ENCODE measurements at regions not wholly inside any gene's neighbourhood (a gene's known extent, or its start where the extent isn't known, plus 50 kb on each side); places are given as distances from the start of the nearest gene placed in this dataset.

DNA sequence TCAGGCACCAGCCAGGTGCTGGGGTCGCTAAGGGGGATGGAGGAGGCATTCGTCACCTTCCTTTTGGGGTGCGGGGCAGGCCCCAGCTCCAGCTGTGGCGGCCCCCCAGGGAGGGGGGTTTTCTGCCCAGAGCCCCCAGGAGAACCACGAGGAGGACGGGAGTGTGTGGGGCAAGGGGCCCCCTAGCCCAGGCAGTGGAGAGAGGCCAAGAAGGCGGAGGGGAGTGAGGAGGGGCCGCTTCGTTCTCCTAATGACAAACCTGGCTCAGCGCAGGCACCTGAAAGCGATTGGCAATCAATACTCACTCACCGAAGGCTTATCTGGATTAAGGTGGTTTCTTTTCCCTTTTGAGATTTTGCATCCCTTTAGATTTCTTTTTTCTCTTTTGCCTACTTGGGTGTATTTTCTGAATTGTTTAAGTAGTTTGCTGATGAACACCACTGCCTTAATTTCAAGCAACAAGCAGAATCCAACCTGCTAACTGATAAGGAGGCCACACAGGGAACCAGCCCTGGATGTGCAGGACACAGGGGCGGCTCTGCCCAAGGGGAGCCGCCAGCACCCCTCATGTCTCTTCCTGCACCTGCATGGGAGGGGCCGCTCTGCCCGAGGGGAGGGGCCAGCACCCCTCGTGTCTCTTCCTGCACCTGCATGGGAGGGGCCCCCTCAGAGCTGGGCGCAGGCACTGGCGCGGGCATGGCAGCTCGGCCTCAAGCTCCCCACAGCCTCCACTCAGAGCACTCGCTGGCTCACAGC is 122.3 kb downstream of the BRD1 start:
- peaks cover 5% of the 10 kb centered on the region for H3K4me1 Mint-ChIP-seq
- H3K27ac Mint-ChIP-seq: no peak overlapping the region
- H3K4me3 Mint-ChIP-seq: no peak overlapping the region
- H3K36me3 Mint-ChIP-seq (ENCODE audit: low read depth): no peaks in the 10 kb centered on the region
- peaks cover 11% of the 10 kb centered on the region for H3K9me3 Mint-ChIP-seq
- H3K27me3 Mint-ChIP-seq (ENCODE audit: low read depth): peaks cover 60% of the 10 kb centered on the region
- TF ChIP-seq, protein P1, sequence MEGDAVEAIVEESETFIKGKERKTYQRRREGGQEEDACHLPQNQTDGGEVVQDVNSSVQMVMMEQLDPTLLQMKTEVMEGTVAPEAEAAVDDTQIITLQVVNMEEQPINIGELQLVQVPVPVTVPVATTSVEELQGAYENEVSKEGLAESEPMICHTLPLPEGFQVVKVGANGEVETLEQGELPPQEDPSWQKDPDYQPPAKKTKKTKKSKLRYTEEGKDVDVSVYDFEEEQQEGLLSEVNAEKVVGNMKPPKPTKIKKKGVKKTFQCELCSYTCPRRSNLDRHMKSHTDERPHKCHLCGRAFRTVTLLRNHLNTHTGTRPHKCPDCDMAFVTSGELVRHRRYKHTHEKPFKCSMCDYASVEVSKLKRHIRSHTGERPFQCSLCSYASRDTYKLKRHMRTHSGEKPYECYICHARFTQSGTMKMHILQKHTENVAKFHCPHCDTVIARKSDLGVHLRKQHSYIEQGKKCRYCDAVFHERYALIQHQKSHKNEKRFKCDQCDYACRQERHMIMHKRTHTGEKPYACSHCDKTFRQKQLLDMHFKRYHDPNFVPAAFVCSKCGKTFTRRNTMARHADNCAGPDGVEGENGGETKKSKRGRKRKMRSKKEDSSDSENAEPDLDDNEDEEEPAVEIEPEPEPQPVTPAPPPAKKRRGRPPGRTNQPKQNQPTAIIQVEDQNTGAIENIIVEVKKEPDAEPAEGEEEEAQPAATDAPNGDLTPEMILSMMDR (IDR thresholded peaks at IDR 0.05; ENCODE audit: unreplicated experiment in 3 of 3): no peak

DNA sequence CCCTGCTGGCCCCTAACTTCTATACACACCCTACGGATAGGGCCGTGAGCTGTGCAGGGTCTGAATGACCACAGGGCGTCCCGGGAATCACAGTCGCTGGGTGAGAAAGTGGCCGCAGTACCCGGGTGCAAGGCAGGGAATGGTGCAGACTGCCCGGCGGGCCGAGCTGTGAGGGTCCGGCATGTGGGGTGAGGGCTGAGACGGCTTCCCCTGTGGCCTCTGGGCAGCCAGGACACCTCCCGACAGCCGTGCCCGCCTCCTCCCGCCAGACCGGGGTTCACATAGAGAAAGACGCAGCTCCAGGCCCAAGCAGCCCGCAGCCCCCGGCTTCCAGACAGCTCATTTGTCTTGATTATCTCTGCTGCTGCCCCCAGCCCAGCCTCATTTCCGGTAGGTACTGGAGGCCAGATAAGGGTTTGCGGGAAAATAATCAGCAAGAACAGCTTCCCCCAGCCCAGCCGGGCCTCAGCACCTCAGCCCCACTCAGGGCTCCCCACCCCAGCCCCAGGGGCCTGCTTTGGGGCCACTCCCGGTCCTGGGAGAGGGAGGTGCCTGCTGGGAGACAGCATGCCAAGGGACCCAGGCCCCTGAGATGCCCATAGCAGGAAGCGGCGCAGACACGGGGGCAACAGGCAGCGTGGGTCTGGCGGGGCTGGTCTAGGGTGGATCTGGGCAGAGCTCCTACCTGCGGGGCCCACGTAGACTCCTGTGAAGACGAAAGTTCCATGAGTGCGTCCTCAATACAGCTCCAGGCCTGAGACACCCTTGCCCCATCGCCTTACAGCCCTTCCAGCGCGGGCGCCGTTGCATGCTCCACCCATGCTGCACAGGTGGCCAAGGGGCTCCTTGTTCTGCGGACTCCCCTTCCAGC is 123.1 kb downstream of the BRD1 start:
- H3K9me3 Mint-ChIP-seq: peaks cover 11% of the 10 kb centered on the region
- no peaks in the 10 kb centered on the region for H3K36me3 Mint-ChIP-seq (ENCODE audit: low read depth)
- no peak overlapping the region for H3K27ac Mint-ChIP-seq
- H3K4me3 Mint-ChIP-seq: no peak overlapping the region
- peaks cover 5% of the 10 kb centered on the region for H3K4me1 Mint-ChIP-seq
- TF ChIP-seq, protein P1 (IDR thresholded peaks at IDR 0.05; ENCODE audit: unreplicated experiment in 3 of 3): no peak
- peaks cover 60% of the 10 kb centered on the region for H3K27me3 Mint-ChIP-seq (ENCODE audit: low read depth)

DNA sequence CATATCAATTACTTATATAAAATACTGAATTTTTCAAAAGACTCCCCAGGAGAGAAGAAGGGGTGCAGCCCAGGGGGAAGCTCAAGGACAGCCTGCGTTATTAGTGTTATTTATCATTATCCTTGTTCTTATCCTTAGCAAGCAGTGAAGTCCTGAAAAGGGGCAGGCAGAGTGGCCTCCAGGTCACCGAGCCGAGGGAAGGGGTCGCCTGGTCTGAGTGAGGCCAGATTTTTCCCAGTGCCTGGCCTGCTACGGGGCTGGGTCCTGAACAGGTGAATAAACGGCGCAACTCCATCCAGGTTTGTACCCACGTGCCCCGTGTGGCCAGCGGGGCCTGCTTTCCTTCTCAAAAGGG is 123.7 kb downstream of the BRD1 start:
- peaks cover 5% of the 10 kb centered on the region for H3K4me1 Mint-ChIP-seq
- TF ChIP-seq, protein P1 (IDR thresholded peaks at IDR 0.05; ENCODE audit: unreplicated experiment in 3 of 3): no peak
- H3K27me3 Mint-ChIP-seq (ENCODE audit: low read depth): peaks cover 64% of the 10 kb centered on the region
- peaks cover 11% of the 10 kb centered on the region for H3K9me3 Mint-ChIP-seq
- H3K27ac Mint-ChIP-seq: no peak overlapping the region
- H3K4me3 Mint-ChIP-seq: no peak overlapping the region
- H3K36me3 Mint-ChIP-seq (ENCODE audit: low read depth): no peaks in the 10 kb centered on the region

DNA sequence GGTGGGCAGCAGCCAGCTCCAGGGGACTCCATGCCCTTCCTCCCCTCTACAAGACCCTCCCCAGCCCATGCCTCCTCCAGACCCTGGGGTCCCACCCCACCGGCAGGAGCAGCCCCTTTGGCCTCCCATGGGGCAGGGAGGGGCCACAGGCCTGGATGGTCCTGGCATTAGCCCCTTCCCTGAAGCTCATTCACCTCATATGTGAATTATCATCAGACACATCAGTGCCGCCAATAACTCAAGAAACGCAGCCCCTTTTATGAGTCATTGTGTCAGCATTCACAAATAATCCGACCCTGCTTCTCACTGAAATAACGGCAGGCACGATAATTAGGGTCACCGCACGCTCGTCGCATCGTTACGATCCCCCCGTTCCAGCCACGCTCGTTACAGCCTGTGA is 124.2 kb downstream of the BRD1 start:
- Mint-ChIP-seq H3K36me3 (ENCODE audit: low read depth) (no peaks in the 10 kb centered on the region), H3K4me1 (peaks cover 5% of the 10 kb centered on the region), H3K4me3 (no peak overlapping the region), H3K27ac (no peak overlapping the region), H3K9me3 (peaks cover 11% of the 10 kb centered on the region), H3K27me3 (ENCODE audit: low read depth) (peaks cover 63% of the 10 kb centered on the region)
- TF ChIP-seq, protein P1 (IDR thresholded peaks at IDR 0.05; ENCODE audit: unreplicated experiment in 3 of 3): no peak

DNA sequence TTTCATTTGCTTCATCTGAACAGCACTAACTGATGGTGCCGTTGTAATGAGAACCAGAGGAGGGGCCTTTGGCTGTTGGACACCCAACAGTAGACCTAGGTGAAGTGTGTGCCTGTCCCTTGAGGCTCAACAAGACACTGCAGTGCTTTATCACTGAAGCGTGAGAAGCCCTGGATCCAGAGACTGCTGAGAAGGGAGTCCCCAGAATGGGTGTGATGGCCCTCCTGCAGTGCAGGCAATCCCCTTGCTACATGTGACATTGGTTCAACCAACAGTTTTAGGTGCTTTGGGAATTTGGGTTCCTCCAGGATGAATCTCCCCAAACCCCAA is 125.6 kb downstream of the BRD1 start:
- Mint-ChIP-seq H3K9me3 (peaks cover 15% of the 10 kb centered on the region), H3K4me3 (no peak overlapping the region), H3K36me3 (ENCODE audit: low read depth) (no peaks in the 10 kb centered on the region), H3K27ac (no peak overlapping the region), H3K27me3 (ENCODE audit: low read depth) (peaks cover 62% of the 10 kb centered on the region), H3K4me1 (peaks cover 5% of the 10 kb centered on the region)
- TF ChIP-seq, protein P1 (IDR thresholded peaks at IDR 0.05; ENCODE audit: unreplicated experiment in 3 of 3): no peak

Measured in nephron (organoid).